H1 (cell line): ENCODE measurements at regions not wholly inside any gene's neighbourhood (a gene's known extent, or its start where the extent isn't known, plus 50 kb on each side); places are given as distances from the start of the nearest gene placed in this dataset.

ENCODE experiments used
- CTCF ChIA-PET: fragments of 300-600 bp; sonication (Branson Sonifier 250); formaldehyde crosslinking; loops from one replicate; lab custom pipeline; 2021; ENCODE audit not compliant: partially characterized antibody; lab: Charles Lee
- POLR2A ChIA-PET: fragments of 300-600 bp; sonication (Branson Sonifier 250); formaldehyde crosslinking; loops from one replicate; lab custom pipeline; 2021; ENCODE audit warnings: inconsistent platforms; ENCODE audit not compliant: partially characterized antibody; lab: Charles Lee
- DNase-seq, 2 experiments: peaks; one replicate each; pipeline versions ENCODE4 v3.0.0 to v3.0.0-alpha.2; 2010 to 2022; ENCODE audit warnings: low spot score in 2 of 2, low read depth in 1 of 2, mixed read lengths in 1 of 2
- FAIRE-seq: peaks from 2 replicates; lab custom pipeline; 2011; peaks lifted over from hg19 to GRCh38; lab: Jason Lieb, UNC
- H2AFZ ChIP-seq: 2 replicates; pipeline ENCODE4 v1.8.1; 2012; ENCODE audit warnings: low read length, inconsistent platforms
- H2AK5ac ChIP-seq: 2 replicates; pipeline ENCODE4 v1.6.1; 2013; ENCODE audit warnings: low read depth, low read length
- H2BK120ac ChIP-seq: replicated peaks from 2 replicates; pipeline ENCODE3; 2013; ENCODE audit warnings: low read depth, low read length, inconsistent platforms
- H2BK12ac ChIP-seq: 2 replicates; pipeline ENCODE4 v1.6.1; 2013; ENCODE audit warnings: low read depth, low read length
- H2BK15ac ChIP-seq: 2 replicates; pipeline ENCODE4 v1.6.1; 2013; ENCODE audit warnings: low read length
- H2BK20ac ChIP-seq: 2 replicates; pipeline ENCODE4 v1.6.1; 2013; ENCODE audit warnings: low read length
- H2BK5ac ChIP-seq: 2 replicates; pipeline ENCODE4 v1.6.1; 2013; ENCODE audit warnings: low read depth, low read length
- H3K14ac ChIP-seq: 2 replicates; pipeline ENCODE4 v1.6.1; 2013; ENCODE audit warnings: inconsistent platforms; ENCODE audit not compliant: insufficient read length
- H3K18ac ChIP-seq: 2 replicates; pipeline ENCODE4 v1.6.1; 2013; ENCODE audit warnings: low read length; ENCODE audit errors: extremely low read depth
- H3K23ac ChIP-seq: 2 replicates; pipeline ENCODE4 v1.6.1; 2013; ENCODE audit warnings: inconsistent platforms; ENCODE audit not compliant: insufficient read length
- H3K23me2 ChIP-seq: 2 replicates; pipeline ENCODE4 v1.6.1; 2013; ENCODE audit warnings: low read depth, low read length
- H3K27ac ChIP-seq: 2 replicates; pipeline ENCODE4 v1.6.1; 2011; ENCODE audit warnings: low read depth, low read length, inconsistent platforms
- H3K27me3 ChIP-seq, 4 experiments: replicated peaks in 1 of 4; 1 replicate in 1 of 4; 2 replicates in 3 of 4; pipeline versions ENCODE4 v1.6.1 to v1.8.1; 2011 to 2013; ENCODE audit warnings: low read length in 3 of 4, mild to moderate bottlenecking in 3 of 4, inconsistent platforms in 2 of 4, mixed read lengths in 2 of 4, moderate library complexity in 1 of 4; ENCODE audit not compliant: control insufficient read depth in 3 of 4, insufficient read depth in 3 of 4; ENCODE audit errors: extremely low read depth in 1 of 4
- H3K36me3 ChIP-seq, 4 experiments: 2 replicates each; pipeline versions ENCODE4 v1.6.1 to v1.8.1; 2011 to 2013; ENCODE audit warnings: mild to moderate bottlenecking in 4 of 4, low read length in 3 of 4, moderate library complexity in 2 of 4, control low read depth in 1 of 4, inconsistent platforms in 1 of 4; ENCODE audit not compliant: insufficient read depth in 4 of 4, control insufficient read depth in 2 of 4
- H3K4ac ChIP-seq: replicated peaks from 2 replicates; pipeline ENCODE3; 2013; ENCODE audit warnings: low read length, low read depth, mixed read lengths, inconsistent platforms; ENCODE audit not compliant: insufficient read length
- H3K4me1 ChIP-seq, 4 experiments: replicated peaks in 1 of 4; 1 replicate in 1 of 4; 2 replicates in 3 of 4; pipeline versions ENCODE4 v1.6.1 to v1.8.1; 2011 to 2013; ENCODE audit warnings: low read length in 3 of 4, inconsistent platforms in 2 of 4, mixed read lengths in 1 of 4; ENCODE audit not compliant: insufficient read depth in 4 of 4, control insufficient read depth in 3 of 4
- H3K4me2 ChIP-seq, 2 experiments: 2 replicates each; pipeline versions ENCODE4 v1.6.1 to v1.8.1; 2011 to 2013; ENCODE audit warnings: low read depth in 2 of 2, low read length in 2 of 2, control low read depth in 1 of 2, inconsistent platforms in 1 of 2, mild to moderate bottlenecking in 1 of 2; ENCODE audit not compliant: insufficient read depth in 1 of 2
- H3K4me3 ChIP-seq, 4 experiments: fragments of 200-600, 300-600 bp in 1 of 4; sonication (generic), shearing (Covaris generic), sonication (Bioruptor Twin) in 1 of 4; 2 replicates each; pipeline versions ENCODE4 v1.5.1 to v1.8.1; 2011 to 2016; ENCODE audit warnings: low read length in 4 of 4, low read depth in 3 of 4, control low read depth in 2 of 4, inconsistent platforms in 2 of 4, mild to moderate bottlenecking in 2 of 4, mixed read lengths in 1 of 4, moderate library complexity in 1 of 4; ENCODE audit not compliant: insufficient read depth in 2 of 4; ENCODE audit errors: extremely low read depth in 1 of 4
- H3K56ac ChIP-seq: replicated peaks from 2 replicates; pipeline ENCODE3; 2013; ENCODE audit warnings: low read depth, mild to moderate bottlenecking, mixed read lengths, low read length, inconsistent platforms; ENCODE audit not compliant: insufficient read length
- H3K79me1 ChIP-seq: 2 replicates; pipeline ENCODE4 v1.6.1; 2013; ENCODE audit warnings: low read depth, low read length, control low read depth
- H3K79me2 ChIP-seq, 2 experiments: 2 replicates each; pipeline versions ENCODE4 v1.6.1 to v1.8.1; 2012 to 2013; ENCODE audit warnings: low read length in 2 of 2, mild to moderate bottlenecking in 2 of 2, inconsistent platforms in 1 of 2; ENCODE audit not compliant: insufficient read depth in 2 of 2, control insufficient read depth in 1 of 2
- H3K9ac ChIP-seq, 4 experiments: replicated peaks in 1 of 4; 1 replicate in 1 of 4; 2 replicates in 3 of 4; pipeline versions ENCODE4 v1.6.1 to v1.8.1; 2011 to 2013; ENCODE audit warnings: low read depth in 3 of 4, low read length in 3 of 4, control low read depth in 2 of 4, mild to moderate bottlenecking in 2 of 4, moderate library complexity in 2 of 4, inconsistent platforms in 1 of 4; ENCODE audit errors: extremely low read depth in 1 of 4
- H3K9me3 ChIP-seq, 2 experiments: 2 replicates each; pipeline versions ENCODE4 v1.6.1 to v1.8.1; 2012 to 2013; ENCODE audit warnings: mild to moderate bottlenecking in 2 of 2, moderate library complexity in 2 of 2, control low read depth in 1 of 2, inconsistent platforms in 1 of 2, low read depth in 1 of 2, low read length in 1 of 2, mixed read lengths in 1 of 2; ENCODE audit not compliant: insufficient read depth in 2 of 2
- H4K20me1 ChIP-seq, 2 experiments: replicated peaks in 1 of 2; 2 replicates each; pipeline versions ENCODE3 to v1.8.1; 2011 to 2013; ENCODE audit warnings: inconsistent platforms in 2 of 2, low read length in 2 of 2, mild to moderate bottlenecking in 1 of 2; ENCODE audit not compliant: insufficient read depth in 2 of 2, control insufficient read depth in 1 of 2
- H4K5ac ChIP-seq: 2 replicates; pipeline ENCODE4 v1.6.1; 2013; ENCODE audit warnings: low read length, low read depth, mixed read lengths, inconsistent platforms; ENCODE audit not compliant: insufficient read length
- H4K8ac ChIP-seq: 2 replicates; pipeline ENCODE4 v1.8.0; 2013; ENCODE audit warnings: mild to moderate bottlenecking, moderate library complexity, low read length, inconsistent platforms; ENCODE audit not compliant: insufficient read depth; ENCODE audit errors: extremely low read depth
- H4K91ac ChIP-seq: replicated peaks from 2 replicates; pipeline ENCODE3; 2013; ENCODE audit warnings: low read length, mixed read lengths, inconsistent platforms; ENCODE audit not compliant: insufficient read length
- BACH1 ChIP-seq: IDR thresholded peaks from 2 replicates; pipeline ENCODE4 v1.6.1; 2012; ENCODE audit warnings: low read length, improper control_type of control experiment
- CBX8 ChIP-seq: fragments of 300-800, 300-1000 bp; sonication (generic); IDR thresholded peaks from 2 replicates; pipeline ENCODE4 v1.7.1; 2016; ENCODE audit warnings: low read depth, low read length, borderline replicate concordance
- CTCF ChIP-seq, 3 experiments: IDR thresholded peaks; 1 replicate in 2 of 3; 2 replicates in 1 of 3; pipeline versions ENCODE4 v1.5.1 to v1.6.1; 2011; ENCODE audit warnings: low read length in 3 of 3, mild to moderate bottlenecking in 3 of 3, inconsistent platforms in 2 of 3, low read depth in 1 of 3, moderate library complexity in 1 of 3; ENCODE audit not compliant: insufficient read depth in 1 of 3; ENCODE audit errors: control extremely low read depth in 1 of 3
- E2F6 ChIP-seq: IDR thresholded peaks from 2 replicates; pipeline ENCODE4 v1.6.1; 2012; ENCODE audit warnings: inconsistent platforms
- EP300 ChIP-seq, 2 experiments: IDR thresholded peaks; 1 replicate in 1 of 2; 2 replicates in 1 of 2; pipeline ENCODE4 v1.6.1; 2011 to 2012; ENCODE audit warnings: low read depth in 2 of 2, low read length in 2 of 2, mild to moderate bottlenecking in 2 of 2, borderline replicate concordance in 1 of 2, inconsistent platforms in 1 of 2, moderate library complexity in 1 of 2
- RAD21 ChIP-seq, 2 experiments: IDR thresholded peaks in 1 of 2; conservative IDR thresholded peaks in 1 of 2; 2 replicates each; pipeline ENCODE4 v1.6.1; 2011; ENCODE audit warnings: low read depth in 2 of 2, low read length in 2 of 2, improper control_type of control experiment in 1 of 2, inconsistent platforms in 1 of 2, mild to moderate bottlenecking in 1 of 2, moderate library complexity in 1 of 2
- SIN3A ChIP-seq, 2 experiments: IDR thresholded peaks in 1 of 2; conservative IDR thresholded peaks in 1 of 2; 2 replicates each; pipeline ENCODE4 v1.6.1; 2011 to 2012; ENCODE audit warnings: low read length in 2 of 2, improper control_type of control experiment in 1 of 2, low read depth in 1 of 2, mild to moderate bottlenecking in 1 of 2
- WGBS, 2 experiments: shearing (Covaris generic) in 1 of 2; methylation state at CpG; one replicate each; pipeline versions ENCODE4 v1.1.6 to v1.1.7; 2013 to 2015; ENCODE audit warnings: low lambda C conversion rate in 2 of 2, mixed read lengths in 2 of 2, inconsistent platforms in 1 of 2, low coverage in 1 of 2, missing lambda C conversion rate in 1 of 2; ENCODE audit not compliant: insufficient replicate concordance in 2 of 2, insufficient coverage in 1 of 2, insufficient read length in 1 of 2; ENCODE audit errors: extremely low coverage in 1 of 2, missing lambda C conversion rate in 1 of 2; 5-methylcytosine and 5-hydroxymethylcytosine counted together

GRCh38 chr7:156079156-156079555 lies 266.9 kb upstream of the SHH start:
- FAIRE-seq (no peak), DNase-seq (no peak)
- no peak overlapping the region for H4K5ac ChIP-seq
- no peak overlapping the region for H3K4me3 ChIP-seq
- H3K9me3 ChIP-seq, result peaks cover 0 to 4% of the 10 kb centered on the region in 2 experiments; a peak in 2 of 4 replicates
- H2AFZ ChIP-seq, result no peak overlapping the region
- WGBS, 2 experiments, result 92% methylated on average over 15 of the region's 15 CpGs; no CpG with 5 or more reads in 1 of the 2 experiments
- TF ChIP-seq EP300 (IDR thresholded peaks at IDR 0.05; ENCODE audit: borderline replicate concordance in 1 of 2, low read depth in 2 of 2, low read length in 2 of 2), result no peak
- no peak for TF ChIP-seq SIN3A (conservative IDR thresholded peaks at IDR 0.05 in 1 of 2, IDR thresholded peaks at IDR 0.05 in 1 of 2; ENCODE audit: low read depth in 1 of 2, low read length in 2 of 2)
- TF ChIP-seq BACH1, result no peak
- no peak for TF ChIP-seq RAD21 (IDR thresholded peaks at IDR 0.05 in 1 of 2, conservative IDR thresholded peaks at IDR 0.05 in 1 of 2; ENCODE audit: low read depth in 2 of 2, low read length in 2 of 2)
- no peak for TF ChIP-seq CBX8
- no peak for TF ChIP-seq E2F6
- TF ChIP-seq CTCF (IDR thresholded peaks at IDR 0.05; ENCODE audit: control extremely low read depth in 1 of 3, insufficient read depth in 1 of 3, low read depth in 1 of 3, low read length in 3 of 3), result no peak
- no peaks in the 10 kb centered on the region for H3K79me2 ChIP-seq
- H2BK120ac ChIP-seq, result no peak overlapping the region
- H3K27ac ChIP-seq, result no peak overlapping the region
- H3K9ac ChIP-seq, result no peak overlapping the region
- H3K23ac ChIP-seq, result no peak overlapping the region
- no peak overlapping the region for H4K8ac ChIP-seq
- H3K79me1 ChIP-seq, result no peaks in the 10 kb centered on the region
- H3K56ac ChIP-seq, result no peak overlapping the region
- H3K18ac ChIP-seq, result no peak overlapping the region
- ChIA-PET POLR2A (no interaction called here), CTCF (no interaction called here)
- H2AK5ac ChIP-seq, result no peak overlapping the region
- no peak overlapping the region for H4K91ac ChIP-seq
- no peak overlapping the region for H2BK20ac ChIP-seq
- no peak overlapping the region for H2BK12ac ChIP-seq
- H3K27me3 ChIP-seq, result no peaks in the 10 kb centered on the region
- H2BK15ac ChIP-seq, result no peak overlapping the region
- no peak overlapping the region for H3K14ac ChIP-seq
- H3K36me3 ChIP-seq, result no peaks in the 10 kb centered on the region
- no peak overlapping the region for H2BK5ac ChIP-seq
- no peaks in the 10 kb centered on the region for H3K23me2 ChIP-seq
- H4K20me1 ChIP-seq, result no peaks in the 10 kb centered on the region
- no peak overlapping the region for H3K4me2 ChIP-seq
- no peaks in the 10 kb centered on the region for H3K4me1 ChIP-seq
- H3K4ac ChIP-seq, result no peak overlapping the region
